ENCODE measurements at regions not wholly inside any gene's neighbourhood (a gene's known extent, or its start where the extent isn't known, plus 50 kb on each side); places are given as distances from the start of the nearest gene placed in this dataset.
A peak's percentile ranks its signal among the peaks of the same experiment; 100 is the strongest.

- TF ChIP-seq CTCF (IDR thresholded peaks at IDR 0.05) (no peak), CHD2 (IDR thresholded peaks at IDR 0.05; ENCODE audit: low read length, partially characterized antibody) (no peak), YY1 (IDR thresholded peaks at IDR 0.05; ENCODE audit: low read depth) (no peak), PBX3 (IDR thresholded peaks at IDR 0.05) (no peak), SIN3A (IDR thresholded peaks at IDR 0.05; ENCODE audit: borderline replicate concordance, low read depth, low read length) (no peak), NFIC (IDR thresholded peaks at IDR 0.05; ENCODE audit: borderline replicate concordance) (peak; percentile 85), RAD21 (IDR thresholded peaks at IDR 0.05; ENCODE audit: low read length) (no peak), TCF12 (IDR thresholded peaks at IDR 0.05) (peak; percentile 50; the same call in 1 of the 2 replicates), MEF2A (IDR thresholded peaks at IDR 0.05; ENCODE audit: borderline replicate concordance, low read depth) (0 out of 2 replicates have a peak, but pooled peaks have one; percentile 10), ZBTB33 (IDR thresholded peaks at IDR 0.05; ENCODE audit: borderline replicate concordance, low read depth) (no peak), MXI1 (IDR thresholded peaks at IDR 0.05; ENCODE audit: low read depth, low read length) (no peak), MAX (IDR thresholded peaks at IDR 0.05; ENCODE audit: low read depth) (peak; percentile 34; the same call in 1 of the 2 replicates)
These were observed 292.7 kb upstream of the TARS1 start for GRCh38 chr5:33148076-33148513.
